GM12878 (cell line): ENCODE measurements at regions not wholly inside any gene's neighbourhood (a gene's known extent, or its start where the extent isn't known, plus 50 kb on each side); places are given as distances from the start of the nearest gene placed in this dataset.

Experiments used
- CHD2 ChIP-seq: IDR thresholded peaks from 2 replicates; pipeline ENCODE4 v1.6.1; 2011; ENCODE audit warnings: low read depth, low read length, improper control_type of control experiment, borderline replicate concordance
- EP300 ChIP-seq, 2 experiments: fragments of 150-350 bp in 1 of 2; IDR thresholded peaks; 2 replicates each; pipeline ENCODE4 v1.6.1; 2011 to 2012; ENCODE audit warnings: low read depth in 2 of 2, low read length in 2 of 2, borderline replicate concordance in 1 of 2, improper control_type of control experiment in 1 of 2, inconsistent platforms in 1 of 2; ENCODE audit not compliant: control insufficient read depth in 1 of 2
- HDAC6 ChIP-seq: fragments of 200-600 bp; sonication (generic); IDR thresholded peaks from one replicate; pipeline ENCODE4 v1.8.0; 2017; ENCODE audit warnings: antibody characterized with exemption; ENCODE audit not compliant: unreplicated experiment
- POLR2A ChIP-seq: IDR thresholded peaks from 2 replicates; pipeline ENCODE4 v1.6.1; 2011; ENCODE audit warnings: low read depth, mild to moderate bottlenecking, low read length
- SMC3 ChIP-seq: IDR thresholded peaks from 2 replicates; pipeline ENCODE4 v1.6.1; 2011; ENCODE audit warnings: low read length, improper control_type of control experiment, borderline replicate concordance
- SRF ChIP-seq, 2 experiments: IDR thresholded peaks; 2 replicates each; pipeline ENCODE4 v1.6.1; 2011; ENCODE audit warnings: low read depth in 2 of 2, low read length in 2 of 2, mild to moderate bottlenecking in 1 of 2, moderate library complexity in 1 of 2
- STAT1 ChIP-seq: fragments of 450-650 bp; conservative IDR thresholded peaks from 2 replicates; pipeline ENCODE4 v1.6.1; 2014; ENCODE audit warnings: antibody characterized with exemption, mild to moderate bottlenecking
- TCF12 ChIP-seq: IDR thresholded peaks from 2 replicates; pipeline ENCODE4 v1.6.1; 2011; ENCODE audit warnings: low read depth, mild to moderate bottlenecking, low read length
- TF ChIP-seq, protein P1 (sequence below): IDR thresholded peaks from 2 replicates; pipeline ENCODE4 v1.6.1; 2011; ENCODE audit warnings: low read depth, low read length, improper control_type of control experiment, borderline replicate concordance
- TF ChIP-seq, protein P2 (sequence below): fragments of 150-350 bp; IDR thresholded peaks from 2 replicates; pipeline ENCODE4 v1.6.1; 2014; ENCODE audit warnings: mild to moderate bottlenecking, low read depth, low read length
- TF ChIP-seq, protein P3 (sequence below): IDR thresholded peaks from 2 replicates; pipeline ENCODE4 v1.6.1; 2012; ENCODE audit warnings: low read depth, low read length, improper control_type of control experiment
- TF ChIP-seq, protein P4 (sequence below), 3 experiments: IDR thresholded peaks in 2 of 3; conservative IDR thresholded peaks in 1 of 3; 2 replicates each; pipeline ENCODE4 v1.5.1; 2011; ENCODE audit warnings: low read depth in 3 of 3, low read length in 3 of 3, mild to moderate bottlenecking in 3 of 3, control low read depth in 2 of 3, moderate library complexity in 2 of 3, inconsistent platforms in 1 of 3, mixed read lengths in 1 of 3; ENCODE audit not compliant: control insufficient read depth in 2 of 3, insufficient read depth in 1 of 3; ENCODE audit errors: extremely low read depth in 1 of 3
- TF ChIP-seq, protein P5 (sequence below): fragments of 450-650 bp; formaldehyde crosslinking; IDR thresholded peaks from 2 replicates; pipeline ENCODE4 v1.4.0; 2020; ENCODE audit warnings: mild to moderate bottlenecking, moderate library complexity

DNA sequence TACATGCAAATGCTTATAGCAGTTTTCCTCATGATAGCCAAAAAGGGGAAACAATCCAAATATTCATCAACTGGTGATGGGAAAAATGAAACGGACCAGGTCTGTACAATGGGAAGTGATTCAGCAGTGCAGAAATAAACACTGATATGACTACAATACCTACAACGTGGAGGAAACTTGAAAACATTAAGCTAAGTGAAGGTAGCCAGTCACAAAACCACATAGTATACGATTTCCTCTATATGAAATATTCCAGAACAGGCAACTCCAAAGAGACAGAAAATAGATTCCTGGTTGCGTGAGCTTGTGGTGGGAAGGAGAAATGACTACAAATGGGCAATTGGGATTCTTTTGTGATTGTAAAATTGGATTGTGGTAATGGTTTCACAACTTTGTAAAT is 263.1 kb upstream of the PITRM1 start:
- TF ChIP-seq POLR2A: no peak
- TF ChIP-seq, protein P1, sequence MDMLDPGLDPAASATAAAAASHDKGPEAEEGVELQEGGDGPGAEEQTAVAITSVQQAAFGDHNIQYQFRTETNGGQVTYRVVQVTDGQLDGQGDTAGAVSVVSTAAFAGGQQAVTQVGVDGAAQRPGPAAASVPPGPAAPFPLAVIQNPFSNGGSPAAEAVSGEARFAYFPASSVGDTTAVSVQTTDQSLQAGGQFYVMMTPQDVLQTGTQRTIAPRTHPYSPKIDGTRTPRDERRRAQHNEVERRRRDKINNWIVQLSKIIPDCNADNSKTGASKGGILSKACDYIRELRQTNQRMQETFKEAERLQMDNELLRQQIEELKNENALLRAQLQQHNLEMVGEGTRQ: no peak
- no peak for TF ChIP-seq SMC3
- TF ChIP-seq HDAC6: no peak
- no peak for TF ChIP-seq TCF12
- no peak for TF ChIP-seq SRF (IDR thresholded peaks at IDR 0.05; ENCODE audit: low read depth in 2 of 2, low read length in 2 of 2)
- TF ChIP-seq, protein P2, sequence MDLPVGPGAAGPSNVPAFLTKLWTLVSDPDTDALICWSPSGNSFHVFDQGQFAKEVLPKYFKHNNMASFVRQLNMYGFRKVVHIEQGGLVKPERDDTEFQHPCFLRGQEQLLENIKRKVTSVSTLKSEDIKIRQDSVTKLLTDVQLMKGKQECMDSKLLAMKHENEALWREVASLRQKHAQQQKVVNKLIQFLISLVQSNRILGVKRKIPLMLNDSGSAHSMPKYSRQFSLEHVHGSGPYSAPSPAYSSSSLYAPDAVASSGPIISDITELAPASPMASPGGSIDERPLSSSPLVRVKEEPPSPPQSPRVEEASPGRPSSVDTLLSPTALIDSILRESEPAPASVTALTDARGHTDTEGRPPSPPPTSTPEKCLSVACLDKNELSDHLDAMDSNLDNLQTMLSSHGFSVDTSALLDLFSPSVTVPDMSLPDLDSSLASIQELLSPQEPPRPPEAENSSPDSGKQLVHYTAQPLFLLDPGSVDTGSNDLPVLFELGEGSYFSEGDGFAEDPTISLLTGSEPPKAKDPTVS: no peak
- TF ChIP-seq, protein P3, sequence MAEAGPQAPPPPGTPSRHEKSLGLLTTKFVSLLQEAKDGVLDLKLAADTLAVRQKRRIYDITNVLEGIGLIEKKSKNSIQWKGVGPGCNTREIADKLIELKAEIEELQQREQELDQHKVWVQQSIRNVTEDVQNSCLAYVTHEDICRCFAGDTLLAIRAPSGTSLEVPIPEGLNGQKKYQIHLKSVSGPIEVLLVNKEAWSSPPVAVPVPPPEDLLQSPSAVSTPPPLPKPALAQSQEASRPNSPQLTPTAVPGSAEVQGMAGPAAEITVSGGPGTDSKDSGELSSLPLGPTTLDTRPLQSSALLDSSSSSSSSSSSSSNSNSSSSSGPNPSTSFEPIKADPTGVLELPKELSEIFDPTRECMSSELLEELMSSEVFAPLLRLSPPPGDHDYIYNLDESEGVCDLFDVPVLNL: no peak
- TF ChIP-seq CHD2: no peak
- no peak for TF ChIP-seq EP300 (IDR thresholded peaks at IDR 0.05; ENCODE audit: borderline replicate concordance in 1 of 2, control insufficient read depth in 1 of 2, low read depth in 2 of 2, low read length in 2 of 2)
- TF ChIP-seq STAT1: no peak
- TF ChIP-seq, protein P4, sequence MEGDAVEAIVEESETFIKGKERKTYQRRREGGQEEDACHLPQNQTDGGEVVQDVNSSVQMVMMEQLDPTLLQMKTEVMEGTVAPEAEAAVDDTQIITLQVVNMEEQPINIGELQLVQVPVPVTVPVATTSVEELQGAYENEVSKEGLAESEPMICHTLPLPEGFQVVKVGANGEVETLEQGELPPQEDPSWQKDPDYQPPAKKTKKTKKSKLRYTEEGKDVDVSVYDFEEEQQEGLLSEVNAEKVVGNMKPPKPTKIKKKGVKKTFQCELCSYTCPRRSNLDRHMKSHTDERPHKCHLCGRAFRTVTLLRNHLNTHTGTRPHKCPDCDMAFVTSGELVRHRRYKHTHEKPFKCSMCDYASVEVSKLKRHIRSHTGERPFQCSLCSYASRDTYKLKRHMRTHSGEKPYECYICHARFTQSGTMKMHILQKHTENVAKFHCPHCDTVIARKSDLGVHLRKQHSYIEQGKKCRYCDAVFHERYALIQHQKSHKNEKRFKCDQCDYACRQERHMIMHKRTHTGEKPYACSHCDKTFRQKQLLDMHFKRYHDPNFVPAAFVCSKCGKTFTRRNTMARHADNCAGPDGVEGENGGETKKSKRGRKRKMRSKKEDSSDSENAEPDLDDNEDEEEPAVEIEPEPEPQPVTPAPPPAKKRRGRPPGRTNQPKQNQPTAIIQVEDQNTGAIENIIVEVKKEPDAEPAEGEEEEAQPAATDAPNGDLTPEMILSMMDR (IDR thresholded peaks at IDR 0.05 in 2 of 3, conservative IDR thresholded peaks at IDR 0.05 in 1 of 3; ENCODE audit: control insufficient read depth in 2 of 3, extremely low read depth in 1 of 3, insufficient read depth in 1 of 3, low read depth in 3 of 3, low read length in 3 of 3): no peak
- TF ChIP-seq, protein P5, sequence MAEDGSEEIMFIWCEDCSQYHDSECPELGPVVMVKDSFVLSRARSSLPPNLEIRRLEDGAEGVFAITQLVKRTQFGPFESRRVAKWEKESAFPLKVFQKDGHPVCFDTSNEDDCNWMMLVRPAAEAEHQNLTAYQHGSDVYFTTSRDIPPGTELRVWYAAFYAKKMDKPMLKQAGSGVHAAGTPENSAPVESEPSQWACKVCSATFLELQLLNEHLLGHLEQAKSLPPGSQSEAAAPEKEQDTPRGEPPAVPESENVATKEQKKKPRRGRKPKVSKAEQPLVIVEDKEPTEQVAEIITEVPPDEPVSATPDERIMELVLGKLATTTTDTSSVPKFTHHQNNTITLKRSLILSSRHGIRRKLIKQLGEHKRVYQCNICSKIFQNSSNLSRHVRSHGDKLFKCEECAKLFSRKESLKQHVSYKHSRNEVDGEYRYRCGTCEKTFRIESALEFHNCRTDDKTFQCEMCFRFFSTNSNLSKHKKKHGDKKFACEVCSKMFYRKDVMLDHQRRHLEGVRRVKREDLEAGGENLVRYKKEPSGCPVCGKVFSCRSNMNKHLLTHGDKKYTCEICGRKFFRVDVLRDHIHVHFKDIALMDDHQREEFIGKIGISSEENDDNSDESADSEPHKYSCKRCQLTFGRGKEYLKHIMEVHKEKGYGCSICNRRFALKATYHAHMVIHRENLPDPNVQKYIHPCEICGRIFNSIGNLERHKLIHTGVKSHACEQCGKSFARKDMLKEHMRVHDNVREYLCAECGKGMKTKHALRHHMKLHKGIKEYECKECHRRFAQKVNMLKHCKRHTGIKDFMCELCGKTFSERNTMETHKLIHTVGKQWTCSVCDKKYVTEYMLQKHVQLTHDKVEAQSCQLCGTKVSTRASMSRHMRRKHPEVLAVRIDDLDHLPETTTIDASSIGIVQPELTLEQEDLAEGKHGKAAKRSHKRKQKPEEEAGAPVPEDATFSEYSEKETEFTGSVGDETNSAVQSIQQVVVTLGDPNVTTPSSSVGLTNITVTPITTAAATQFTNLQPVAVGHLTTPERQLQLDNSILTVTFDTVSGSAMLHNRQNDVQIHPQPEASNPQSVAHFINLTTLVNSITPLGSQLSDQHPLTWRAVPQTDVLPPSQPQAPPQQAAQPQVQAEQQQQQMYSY (CRISPR knock-in tag): no peak
